Karpas-422 (cell line): ENCODE measurements at regions not wholly inside any gene's neighbourhood (a gene's known extent, or its start where the extent isn't known, plus 50 kb on each side); places are given as distances from the start of the nearest gene placed in this dataset.

Experiments used
- DNase-seq: peaks from one replicate; pipeline ENCODE4 v3.0.0-alpha.2; 2015
- H2AFZ ChIP-seq: fragments of 200-600 bp; sonication (generic); 2 replicates; pipeline ENCODE4 v1.6.1; 2014; ENCODE audit warnings: antibody characterized with exemption, low read length, mixed read lengths
- H3K27ac ChIP-seq: fragments of 200-600 bp; sonication (generic); 2 replicates; pipeline ENCODE4 v1.5.1; 2014; ENCODE audit warnings: mild to moderate bottlenecking, low read length, moderate library complexity
- H3K27me3 ChIP-seq: fragments of 200-600 bp; sonication (generic); 2 replicates; pipeline ENCODE4 v1.6.1; 2014; ENCODE audit warnings: low read length, mixed read lengths
- H3K36me3 ChIP-seq: fragments of 200-600 bp; sonication (generic); 2 replicates; pipeline ENCODE4 v1.6.1; 2014; ENCODE audit warnings: low read length, mixed read lengths; ENCODE audit not compliant: insufficient read depth
- H3K4me1 ChIP-seq: fragments of 200-600 bp; sonication (generic); 2 replicates; pipeline ENCODE4 v1.6.1; 2014; ENCODE audit warnings: mild to moderate bottlenecking, low read length, mixed read lengths
- H3K4me2 ChIP-seq: fragments of 200-600 bp; sonication (generic); 2 replicates; pipeline ENCODE4 v1.6.1; 2014; ENCODE audit warnings: low read length, low read depth, mild to moderate bottlenecking; ENCODE audit not compliant: poor library complexity, severe bottlenecking
- H3K4me3 ChIP-seq: fragments of 200-600 bp; sonication (generic); 2 replicates; pipeline ENCODE4 v1.5.1; 2014; ENCODE audit warnings: mild to moderate bottlenecking, antibody characterized with exemption, low read length, mixed read lengths
- H3K79me2 ChIP-seq: fragments of 200-600 bp; sonication (generic); 2 replicates; pipeline ENCODE4 v1.6.1; 2014; ENCODE audit warnings: mild to moderate bottlenecking, low read length, mixed read lengths
- H3K9ac ChIP-seq: fragments of 200-600 bp; sonication (generic); 2 replicates; pipeline ENCODE4 v1.6.0; 2014; ENCODE audit warnings: low read length
- H3K9me2 ChIP-seq: fragments of 200-600 bp; sonication (generic), shearing (Covaris generic); replicated peaks from 2 replicates; pipeline ENCODE4 v1.6.0; 2014; ENCODE audit warnings: mild to moderate bottlenecking, low read length, moderate library complexity; ENCODE audit not compliant: insufficient read depth
- H3K9me3 ChIP-seq: fragments of 300-700, 200-600 bp; sonication (generic); 2 replicates; pipeline ENCODE4 v1.6.1; 2014; ENCODE audit warnings: low read length, mixed read lengths
- H4K20me1 ChIP-seq: fragments of 200-600 bp; sonication (generic); 2 replicates; pipeline ENCODE4 v1.6.1; 2014; ENCODE audit warnings: mild to moderate bottlenecking, antibody characterized with exemption, low read length, low read depth; ENCODE audit not compliant: insufficient read depth

DNA sequence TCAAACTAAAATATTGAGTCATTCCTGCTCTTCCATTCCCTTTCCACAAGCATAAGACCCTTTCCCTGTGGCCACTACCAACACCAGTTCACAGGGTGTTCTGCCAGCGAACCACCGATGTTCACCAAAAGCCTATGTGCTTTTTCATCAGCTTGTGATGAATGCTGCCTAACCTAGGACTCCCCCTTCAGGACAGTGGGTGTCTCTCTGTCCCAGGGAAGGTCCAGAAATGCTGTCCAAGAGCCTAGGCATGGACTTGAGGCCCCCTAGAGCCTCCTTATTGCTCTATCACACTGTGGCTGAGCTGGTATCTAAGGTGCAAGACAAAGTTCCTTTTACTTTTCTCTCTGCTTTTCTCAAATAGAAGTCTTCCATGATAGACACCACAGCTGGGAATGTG lies 1015.6 kb downstream of the PCDH19 start:
- H2AFZ ChIP-seq: no peak overlapping the region
- H4K20me1 ChIP-seq: no peaks in the 10 kb centered on the region
- no peak overlapping the region for H3K27ac ChIP-seq
- no peaks in the 10 kb centered on the region for H3K36me3 ChIP-seq
- peaks cover 30% of the 10 kb centered on the region; the same call in 1 of the 2 replicates for H3K9me3 ChIP-seq
- DNase-seq: peak; percentile 42
- no peak overlapping the region for H3K4me2 ChIP-seq
- no peak overlapping the region for H3K4me3 ChIP-seq
- H3K9ac ChIP-seq: no peak overlapping the region
- no peaks in the 10 kb centered on the region for H3K9me2 ChIP-seq
- no peaks in the 10 kb centered on the region for H3K79me2 ChIP-seq
- no peaks in the 10 kb centered on the region for H3K27me3 ChIP-seq
- no peaks in the 10 kb centered on the region for H3K4me1 ChIP-seq

DNA sequence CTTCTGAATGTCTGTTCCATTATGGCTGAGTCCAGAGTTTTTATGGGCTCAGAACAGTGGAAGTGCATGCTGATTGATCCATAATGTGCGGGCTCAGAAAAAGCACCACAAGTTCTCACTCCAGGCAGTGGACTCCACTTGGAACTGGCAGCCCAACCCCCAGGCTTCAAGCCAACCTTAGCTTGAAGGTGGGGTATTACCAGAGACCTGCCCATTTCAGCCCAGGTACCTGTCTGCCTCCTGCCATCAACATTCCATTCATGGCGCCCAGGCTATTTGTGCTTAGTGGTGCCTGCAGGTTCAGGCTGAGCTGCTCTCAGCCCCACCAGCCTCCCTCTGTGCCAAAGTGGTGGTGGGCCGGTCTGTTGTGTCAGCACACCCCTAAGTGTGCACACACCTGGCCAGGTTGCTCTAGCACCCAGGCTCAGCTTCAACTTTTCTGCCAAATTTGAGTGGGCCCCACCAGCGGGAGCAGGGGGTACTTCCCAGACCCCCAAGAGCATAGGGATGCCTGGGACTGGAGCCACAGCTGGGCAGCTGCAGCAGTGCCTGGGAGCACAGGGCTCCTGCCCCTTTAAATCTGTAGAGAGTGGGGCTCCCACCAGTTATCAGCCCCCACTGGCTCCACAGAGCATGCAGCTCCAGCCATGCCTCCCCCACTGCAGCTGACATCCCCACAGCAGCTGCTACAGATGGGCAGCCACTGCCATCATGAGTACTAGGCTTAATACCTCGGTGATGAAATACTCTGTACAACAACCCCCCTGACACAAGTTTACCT lies 1025.3 kb downstream of the PCDH19 start:
- no peak for DNase-seq

DNA sequence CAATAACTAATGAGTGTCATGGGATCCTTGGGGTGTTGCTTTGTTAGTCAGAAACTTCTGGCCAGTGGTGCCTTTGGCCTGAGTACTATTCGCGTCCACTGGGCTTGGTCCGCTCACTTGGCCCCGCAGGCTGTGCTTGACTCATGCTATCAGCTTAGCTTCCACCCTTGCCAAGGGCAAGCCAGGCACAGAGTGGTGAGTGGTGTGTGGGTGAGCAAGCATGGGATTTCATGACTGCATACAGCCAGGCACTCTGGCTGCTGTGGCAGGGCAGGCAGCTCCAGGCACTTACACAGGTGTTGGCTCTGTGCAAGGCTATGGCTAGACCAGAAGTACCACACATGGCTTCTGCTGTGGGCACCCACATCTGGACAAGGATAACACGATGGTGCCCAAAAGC lies 1026.3 kb downstream of the PCDH19 start:
- no peak for DNase-seq
- no peaks in the 10 kb centered on the region; the same call in 1 of the 2 replicates for H3K9me2 ChIP-seq

More for the DNA sequence above, 1025.3 kb downstream of the PCDH19 start:
- Histone ChIP-seq H3K27ac (no peak overlapping the region), H3K27me3 (no peaks in the 10 kb centered on the region), H3K4me2 (no peak overlapping the region), H3K79me2 (no peaks in the 10 kb centered on the region), H3K36me3 (no peaks in the 10 kb centered on the region), H3K4me3 (no peak overlapping the region), H3K9me3 (peaks cover 20% of the 10 kb centered on the region), H2AFZ (no peak overlapping the region), H3K4me1 (no peaks in the 10 kb centered on the region), H3K9me2 (no peaks in the 10 kb centered on the region; the same call in 1 of the 2 replicates), H4K20me1 (no peaks in the 10 kb centered on the region), H3K9ac (no peak overlapping the region)

DNA sequence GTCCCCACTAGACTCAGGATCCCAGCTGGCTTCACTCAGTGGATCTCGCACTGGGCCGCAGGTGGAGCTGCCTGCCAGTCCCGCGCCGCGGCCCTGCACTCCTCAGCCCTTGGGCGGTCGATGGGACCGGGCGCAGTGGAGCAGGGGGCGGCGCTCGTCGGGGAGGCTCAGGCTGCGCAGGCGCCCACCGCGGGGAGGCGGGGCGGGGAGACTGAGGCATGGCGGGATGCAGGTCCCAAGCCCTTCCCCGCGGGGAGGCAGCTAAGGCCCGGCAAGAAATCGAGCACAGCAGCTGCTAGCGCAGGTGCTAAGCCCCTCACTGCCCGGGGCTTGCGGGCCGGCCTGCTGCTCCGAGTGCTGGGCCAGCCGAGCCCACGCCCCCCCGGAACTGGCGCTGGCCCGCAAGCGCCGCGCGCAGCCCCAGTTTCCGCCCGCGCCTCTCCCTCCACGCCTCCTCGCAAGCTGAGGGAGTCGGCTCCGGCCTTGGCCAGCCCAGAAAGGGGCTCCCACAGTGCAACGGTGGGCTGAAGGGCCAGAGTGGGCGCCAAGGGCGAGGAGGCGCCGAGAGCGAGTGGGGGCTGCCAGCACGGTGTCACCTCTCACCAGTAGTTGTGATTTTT lies 1038.0 kb downstream of the PCDH19 start:
- Histone ChIP-seq H3K79me2 (no peaks in the 10 kb centered on the region), H3K27me3 (no peaks in the 10 kb centered on the region), H3K9ac (no peak overlapping the region), H3K36me3 (no peaks in the 10 kb centered on the region), H3K4me2 (no peak overlapping the region), H3K27ac (no peak overlapping the region), H2AFZ (no peak overlapping the region), H3K9me2 (no peaks in the 10 kb centered on the region), H3K4me3 (no peak overlapping the region), H3K4me1 (no peaks in the 10 kb centered on the region), H3K9me3 (peaks cover 3% of the 10 kb centered on the region; the same call in 1 of the 2 replicates), H4K20me1 (no peaks in the 10 kb centered on the region)
- DNase-seq: no peak

More for the DNA sequence above, 1026.3 kb downstream of the PCDH19 start:
- H3K4me3 ChIP-seq: no peak overlapping the region
- no peak overlapping the region for H2AFZ ChIP-seq
- H3K9me3 ChIP-seq: peaks cover 20% of the 10 kb centered on the region
- no peak overlapping the region for H3K9ac ChIP-seq
- no peaks in the 10 kb centered on the region for H3K4me1 ChIP-seq
- H3K27ac ChIP-seq: no peak overlapping the region
- no peaks in the 10 kb centered on the region for H3K79me2 ChIP-seq
- H3K27me3 ChIP-seq: no peaks in the 10 kb centered on the region
- no peaks in the 10 kb centered on the region for H3K36me3 ChIP-seq
- no peaks in the 10 kb centered on the region for H4K20me1 ChIP-seq
- no peak overlapping the region for H3K4me2 ChIP-seq

DNA sequence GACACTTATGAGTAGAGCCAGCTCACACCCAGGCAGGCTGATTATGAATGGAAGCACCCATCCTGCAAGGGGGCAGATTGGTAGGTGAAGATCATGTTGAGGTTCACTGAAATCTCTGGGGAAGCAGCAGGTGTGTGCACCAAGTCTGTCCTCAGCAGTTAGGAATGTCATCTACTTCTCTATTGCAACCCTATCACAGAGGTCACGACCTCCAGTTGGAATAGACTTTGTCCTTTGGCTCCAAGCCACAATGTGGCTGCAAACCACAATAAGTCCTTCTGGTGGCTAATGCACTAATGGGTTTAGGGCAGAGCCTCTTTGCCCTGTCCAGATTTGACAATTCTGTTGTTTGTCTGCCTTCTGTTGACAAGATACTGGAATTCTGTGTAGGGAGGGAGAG lies 1056.7 kb downstream of the PCDH19 start:
- Histone ChIP-seq H2AFZ (no peak overlapping the region), H3K4me2 (no peak overlapping the region), H3K9ac (no peak overlapping the region), H3K4me3 (no peak overlapping the region), H3K9me2 (no peaks in the 10 kb centered on the region), H3K36me3 (no peaks in the 10 kb centered on the region), H3K9me3 (peaks cover 10% of the 10 kb centered on the region), H3K27me3 (no peaks in the 10 kb centered on the region), H4K20me1 (no peaks in the 10 kb centered on the region), H3K4me1 (no peaks in the 10 kb centered on the region), H3K27ac (no peak overlapping the region), H3K79me2 (no peaks in the 10 kb centered on the region)
- DNase-seq: no peak

DNA sequence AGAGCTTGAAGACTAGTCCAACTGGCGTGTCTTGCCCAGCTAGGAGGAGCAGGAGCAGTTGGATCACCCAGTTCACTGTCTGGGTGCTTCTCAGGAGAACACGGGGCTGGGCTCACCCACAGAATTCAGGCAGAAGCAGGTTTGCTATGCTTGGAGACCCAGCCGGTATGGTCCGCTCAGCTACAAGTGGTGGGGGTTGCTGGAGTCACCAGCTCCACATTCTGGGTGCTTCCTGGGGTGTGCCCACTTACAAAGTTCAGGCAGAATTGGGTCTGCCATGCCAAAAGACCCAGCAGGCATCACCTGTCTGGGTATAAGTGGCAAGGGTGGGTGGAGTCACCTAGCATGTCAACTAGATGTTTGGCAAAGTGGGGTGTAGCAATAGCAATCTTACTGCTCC lies 1061.8 kb downstream of the PCDH19 start:
- H2AFZ ChIP-seq: no peak overlapping the region

DNA sequence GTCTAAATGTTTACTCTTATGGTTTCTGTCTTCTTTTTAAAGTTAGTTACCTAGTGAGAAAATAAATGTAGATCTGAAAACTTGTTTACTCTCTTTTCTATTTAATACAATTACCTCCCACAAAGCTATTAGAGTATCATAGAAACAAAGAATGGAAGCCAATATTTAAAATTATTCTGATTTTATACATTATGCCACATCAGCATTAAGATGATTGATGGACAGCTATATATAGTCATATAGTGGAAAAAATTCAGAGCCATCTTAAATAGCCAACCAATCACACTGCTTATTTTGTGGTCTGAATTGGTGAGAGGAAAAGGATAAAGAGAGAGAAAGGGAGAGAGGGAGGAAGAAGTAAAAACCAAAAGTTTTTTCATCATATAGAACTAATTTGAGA lies 1101.8 kb downstream of the PCDH19 start:
- Histone ChIP-seq H3K79me2 (no peaks in the 10 kb centered on the region), H3K27me3 (no peaks in the 10 kb centered on the region), H3K9ac (no peak overlapping the region), H3K36me3 (no peaks in the 10 kb centered on the region), H3K9me3 (no peaks in the 10 kb centered on the region), H3K9me2 (no peaks in the 10 kb centered on the region), H2AFZ (no peak overlapping the region), H3K4me3 (no peak overlapping the region), H3K4me1 (no peaks in the 10 kb centered on the region), H3K4me2 (no peak overlapping the region), H4K20me1 (no peaks in the 10 kb centered on the region), H3K27ac (no peak overlapping the region)
- DNase-seq: no peak

More for the DNA sequence above, 1061.8 kb downstream of the PCDH19 start:
- Histone ChIP-seq H4K20me1 (no peaks in the 10 kb centered on the region), H3K4me1 (no peaks in the 10 kb centered on the region), H3K27me3 (no peaks in the 10 kb centered on the region), H3K36me3 (no peaks in the 10 kb centered on the region), H3K9me3 (peaks cover 17% of the 10 kb centered on the region), H3K9me2 (no peaks in the 10 kb centered on the region), H3K27ac (no peak overlapping the region), H3K4me2 (no peak overlapping the region), H3K4me3 (no peak overlapping the region), H3K9ac (no peak overlapping the region), H3K79me2 (no peaks in the 10 kb centered on the region)
- no peak for DNase-seq

DNA sequence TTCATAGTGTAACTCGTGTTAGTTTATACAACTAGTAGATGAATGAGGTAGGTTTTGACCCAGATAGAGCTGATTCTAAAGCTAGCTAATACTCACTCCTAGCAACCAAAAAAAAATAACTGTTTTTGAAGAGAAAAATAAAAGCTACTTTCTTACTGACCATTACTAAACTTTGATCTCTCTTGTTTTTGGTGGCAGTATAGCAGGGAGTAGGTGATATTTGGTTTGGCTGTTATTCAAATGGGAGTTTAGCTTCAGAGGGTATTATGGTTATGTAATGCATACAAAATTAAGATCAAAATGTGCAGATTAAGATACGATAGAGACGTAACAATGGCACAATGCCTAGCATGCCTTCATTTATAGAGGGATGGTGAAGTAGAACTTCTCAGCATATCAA lies 1104.5 kb downstream of the PCDH19 start:
- Histone ChIP-seq H3K79me2 (no peaks in the 10 kb centered on the region), H3K27me3 (no peaks in the 10 kb centered on the region), H2AFZ (no peak overlapping the region), H4K20me1 (no peaks in the 10 kb centered on the region), H3K4me1 (no peaks in the 10 kb centered on the region), H3K4me2 (no peak overlapping the region), H3K9me2 (no peaks in the 10 kb centered on the region), H3K9ac (no peak overlapping the region), H3K36me3 (no peaks in the 10 kb centered on the region), H3K9me3 (no peaks in the 10 kb centered on the region), H3K4me3 (no peak overlapping the region), H3K27ac (no peak overlapping the region)
- DNase-seq: no peak
